ENCODE measurements at regions not wholly inside any gene's neighbourhood (a gene's known extent, or its start where the extent isn't known, plus 50 kb on each side); places are given as distances from the start of the nearest gene placed in this dataset.

DNA sequence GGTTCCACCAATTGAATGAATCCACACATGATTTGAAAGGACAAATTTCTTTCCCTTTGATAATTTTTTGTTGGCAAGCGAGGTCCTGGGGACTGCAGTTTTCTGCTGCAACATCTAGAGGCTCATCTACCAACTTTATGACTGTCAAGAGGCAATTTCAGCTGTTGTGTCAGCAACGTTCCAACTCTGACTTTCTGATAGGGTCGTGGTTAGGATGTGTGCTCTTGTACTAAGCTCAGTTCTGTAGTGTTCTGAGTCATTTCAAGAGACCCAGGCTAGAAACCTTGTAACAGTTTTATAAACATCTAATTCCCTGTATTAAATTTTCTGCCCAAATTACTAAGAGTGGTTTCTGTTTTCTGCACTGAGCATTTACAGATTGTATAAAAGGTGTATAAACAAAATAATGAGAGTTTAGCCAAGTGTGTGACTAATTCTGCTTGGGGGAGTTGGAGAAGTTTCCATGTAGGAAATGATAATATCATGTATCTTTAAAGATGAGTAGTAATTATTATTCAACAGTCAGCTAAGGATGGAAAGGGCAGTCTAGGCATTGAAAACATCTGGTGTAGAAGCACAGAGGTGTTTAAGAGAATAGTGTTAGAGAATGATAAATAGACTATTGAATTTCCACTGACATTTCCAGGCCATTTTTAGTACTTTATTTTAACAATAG, 72.2 kb downstream of the RBMXL2 start:
- no peak overlapping the region for H3K27ac Mint-ChIP-seq
- no CpG with 5 or more reads among the region's 3 CpGs for WGBS (ENCODE audit: extremely low coverage, insufficient read length, low lambda C conversion rate)
- no peaks in the 10 kb centered on the region for H3K4me1 Mint-ChIP-seq
- Histone ChIP-seq H3K27ac (ENCODE audit: insufficient read length, low read depth, low read length) (no peak overlapping the region), H3K9ac (ENCODE audit: extremely low read depth, insufficient read length, low read length) (no peak overlapping the region), H3T11ph (ENCODE audit: low read length) (no peak overlapping the region), H2AK5ac (ENCODE audit: insufficient read length, low read length) (no peak overlapping the region), H2BK20ac (ENCODE audit: low read depth, low read length, poor library complexity, severe bottlenecking) (no peak overlapping the region), H3K4me1 (ENCODE audit: insufficient read depth, low read length) (no peaks in the 10 kb centered on the region), H4K8ac (replicated peaks; ENCODE audit: insufficient read length, low read depth, low read length) (no peak overlapping the region), H2BK120ac (ENCODE audit: low read depth, low read length, poor library complexity, severe bottlenecking) (no peak overlapping the region), H4K5ac (ENCODE audit: insufficient read length, low read depth, low read length) (no peak overlapping the region), H4K91ac (ENCODE audit: insufficient read length, low read depth, low read length) (no peak overlapping the region), H3K27me3 (ENCODE audit: insufficient read depth, low read length) (no peaks in the 10 kb centered on the region), H2BK12ac (ENCODE audit: insufficient read length, low read depth, low read length) (no peak overlapping the region), H2BK15ac (ENCODE audit: low read depth, low read length) (no peak overlapping the region), H3K79me1 (ENCODE audit: insufficient read depth, low read depth, low read length, poor library complexity, severe bottlenecking) (no peaks in the 10 kb centered on the region), H2BK5ac (ENCODE audit: insufficient read length, low read length) (no peak overlapping the region), H3K56ac (ENCODE audit: insufficient read length, low read depth, low read length) (no peak overlapping the region), H4K20me1 (ENCODE audit: control insufficient read depth, insufficient read depth, insufficient read length) (no peaks in the 10 kb centered on the region), H3K14ac (ENCODE audit: insufficient read depth, low read length) (no peak overlapping the region), H3K4ac (ENCODE audit: low read depth, low read length) (no peak overlapping the region), H3K18ac (ENCODE audit: insufficient read length, low read depth, low read length) (no peak overlapping the region), H3K23ac (ENCODE audit: insufficient read length, low read depth, low read length) (no peak overlapping the region), H2AFZ (ENCODE audit: low read length) (no peak overlapping the region), H3K9me3 (ENCODE audit: control insufficient read depth, low read depth, low read length) (no peaks in the 10 kb centered on the region), H3K4me2 (ENCODE audit: insufficient read depth, insufficient read length, low read length) (no peak overlapping the region), H3K79me2 (ENCODE audit: insufficient read depth, low read length) (no peaks in the 10 kb centered on the region), H3K23me2 (ENCODE audit: insufficient read length, low read depth, low read length, poor library complexity, severe bottlenecking) (no peaks in the 10 kb centered on the region)
- H3K4me3 Mint-ChIP-seq: no peak overlapping the region
- TF ChIP-seq, protein P1, sequence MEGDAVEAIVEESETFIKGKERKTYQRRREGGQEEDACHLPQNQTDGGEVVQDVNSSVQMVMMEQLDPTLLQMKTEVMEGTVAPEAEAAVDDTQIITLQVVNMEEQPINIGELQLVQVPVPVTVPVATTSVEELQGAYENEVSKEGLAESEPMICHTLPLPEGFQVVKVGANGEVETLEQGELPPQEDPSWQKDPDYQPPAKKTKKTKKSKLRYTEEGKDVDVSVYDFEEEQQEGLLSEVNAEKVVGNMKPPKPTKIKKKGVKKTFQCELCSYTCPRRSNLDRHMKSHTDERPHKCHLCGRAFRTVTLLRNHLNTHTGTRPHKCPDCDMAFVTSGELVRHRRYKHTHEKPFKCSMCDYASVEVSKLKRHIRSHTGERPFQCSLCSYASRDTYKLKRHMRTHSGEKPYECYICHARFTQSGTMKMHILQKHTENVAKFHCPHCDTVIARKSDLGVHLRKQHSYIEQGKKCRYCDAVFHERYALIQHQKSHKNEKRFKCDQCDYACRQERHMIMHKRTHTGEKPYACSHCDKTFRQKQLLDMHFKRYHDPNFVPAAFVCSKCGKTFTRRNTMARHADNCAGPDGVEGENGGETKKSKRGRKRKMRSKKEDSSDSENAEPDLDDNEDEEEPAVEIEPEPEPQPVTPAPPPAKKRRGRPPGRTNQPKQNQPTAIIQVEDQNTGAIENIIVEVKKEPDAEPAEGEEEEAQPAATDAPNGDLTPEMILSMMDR (conservative IDR thresholded peaks at IDR 0.05): no peak
- no peaks in the 10 kb centered on the region for H3K36me3 Mint-ChIP-seq (ENCODE audit: insufficient read depth in 1 of 3, low read depth in 3 of 3)
- peaks cover 2% of the 10 kb centered on the region; the same call in 1 of the 2 replicates for H3K27me3 Mint-ChIP-seq (ENCODE audit: low read depth)
- DNase-seq: no peak
- peaks cover 0 to 2% of the 10 kb centered on the region in 2 experiments; a peak in 2 of 5 replicates for H3K9me3 Mint-ChIP-seq

Data from H9 (cell line).